Breast epithelium (tissue), 4 donors: ENCODE measurements at regions not wholly inside any gene's neighbourhood (a gene's known extent, or its start where the extent isn't known, plus 50 kb on each side); places are given as distances from the start of the nearest gene placed in this dataset.

ENCODE experiments used
- DNase-seq, 2 donors: peaks; one replicate each; pipeline ENCODE4 v3.0.0-alpha.2; 2019; ENCODE audit warnings: low spot score in 2 of 2
- H3K27ac ChIP-seq, 2 donors: fragments of 200-600 bp; sonication (generic) in 1 of 2; one replicate each; pipeline ENCODE4 v1.5.1; 2016 to 2019; ENCODE audit warnings: mild to moderate bottlenecking in 1 of 2
- H3K27me3 ChIP-seq, 2 donors: fragments of 200-600 bp; sonication (generic) in 1 of 2; one replicate each; pipeline versions ENCODE4 v1.5.1 to v1.6.0; 2017 to 2019; ENCODE audit warnings: control low read depth in 1 of 2, mild to moderate bottlenecking in 1 of 2
- H3K36me3 ChIP-seq: fragments of 200-600 bp; one replicate; pipeline ENCODE4 v1.5.1; 2019
- H3K4me1 ChIP-seq, 2 donors: fragments of 200-600 bp; sonication (generic); one replicate each; pipeline ENCODE4 v1.5.1; 2016 to 2019; ENCODE audit warnings: control low read depth in 1 of 2
- H3K4me3 ChIP-seq, 3 donors: fragments of 200-600 bp; sonication (generic); 1 replicate in 2 of 3; 2 replicates in 1 of 3; pipeline ENCODE4 v1.5.1; 2016 to 2019; ENCODE audit warnings: mild to moderate bottlenecking in 3 of 3, moderate library complexity in 2 of 3
- H3K9me3 ChIP-seq, 2 donors: fragments of 200-600 bp; sonication (generic) in 1 of 2; one replicate each; pipeline ENCODE4 v1.5.1; 2016 to 2019; ENCODE audit warnings: control low read depth in 1 of 2
- POLR2A ChIP-seq: fragments of 450-650 bp; IDR thresholded peaks from one replicate; pipeline ENCODE4 v1.6.1; 2016; ENCODE audit warnings: antibody characterized with exemption, mild to moderate bottlenecking, moderate library complexity
- POLR2AphosphoS5 ChIP-seq, 3 donors: sonication (generic); formaldehyde crosslinking; IDR thresholded peaks; one replicate each; pipeline ENCODE4 v1.6.1; 2017; ENCODE audit warnings: antibody characterized with exemption in 3 of 3
- intact Hi-C: fragments of 100-400 bp; cut with DNase I; formaldehyde crosslinking; loops from one replicate; pipeline ENCODE4 v1.15.1; 2023; ENCODE audit warnings: low total_unique reads
- TF ChIP-seq, protein P1 (sequence below), 3 donors: fragments of 450-650 bp; IDR thresholded peaks; one replicate each; pipeline ENCODE4 v1.5.1; 2016 to 2017; ENCODE audit warnings: antibody characterized with exemption in 3 of 3, mild to moderate bottlenecking in 3 of 3, moderate library complexity in 3 of 3

DNA sequence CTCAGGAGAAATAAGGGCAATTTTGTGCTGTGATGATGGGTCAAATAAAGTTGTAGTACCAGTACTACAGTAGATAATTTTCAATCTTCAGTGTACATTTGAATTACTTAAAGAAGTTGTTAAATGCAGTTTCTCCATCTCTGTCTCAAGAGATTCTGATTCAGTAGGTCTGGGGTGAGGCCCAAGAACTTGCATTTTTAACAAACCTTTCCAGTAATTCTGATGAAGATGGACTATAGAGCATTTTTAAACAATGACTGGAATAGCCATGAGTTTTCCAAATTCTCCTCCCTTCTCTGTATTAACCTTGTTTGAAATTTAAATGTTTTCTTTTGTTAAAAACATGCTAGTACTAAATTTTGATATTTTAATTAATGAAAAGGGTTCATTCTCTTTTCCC, 127.0 kb upstream of the CD96 start:
- Histone ChIP-seq H3K9me3 (no peaks in the 10 kb centered on the region), H3K4me3 (no peak overlapping the region), H3K27me3 (no peaks in the 10 kb centered on the region), H3K36me3 (no peaks in the 10 kb centered on the region), H3K27ac (no peak overlapping the region), H3K4me1 (no peaks in the 10 kb centered on the region)
- intact Hi-C loops: no loop called here
- no peak for DNase-seq
- no peak for TF ChIP-seq POLR2AphosphoS5 (IDR thresholded peaks at IDR 0.05)
- TF ChIP-seq, protein P1, sequence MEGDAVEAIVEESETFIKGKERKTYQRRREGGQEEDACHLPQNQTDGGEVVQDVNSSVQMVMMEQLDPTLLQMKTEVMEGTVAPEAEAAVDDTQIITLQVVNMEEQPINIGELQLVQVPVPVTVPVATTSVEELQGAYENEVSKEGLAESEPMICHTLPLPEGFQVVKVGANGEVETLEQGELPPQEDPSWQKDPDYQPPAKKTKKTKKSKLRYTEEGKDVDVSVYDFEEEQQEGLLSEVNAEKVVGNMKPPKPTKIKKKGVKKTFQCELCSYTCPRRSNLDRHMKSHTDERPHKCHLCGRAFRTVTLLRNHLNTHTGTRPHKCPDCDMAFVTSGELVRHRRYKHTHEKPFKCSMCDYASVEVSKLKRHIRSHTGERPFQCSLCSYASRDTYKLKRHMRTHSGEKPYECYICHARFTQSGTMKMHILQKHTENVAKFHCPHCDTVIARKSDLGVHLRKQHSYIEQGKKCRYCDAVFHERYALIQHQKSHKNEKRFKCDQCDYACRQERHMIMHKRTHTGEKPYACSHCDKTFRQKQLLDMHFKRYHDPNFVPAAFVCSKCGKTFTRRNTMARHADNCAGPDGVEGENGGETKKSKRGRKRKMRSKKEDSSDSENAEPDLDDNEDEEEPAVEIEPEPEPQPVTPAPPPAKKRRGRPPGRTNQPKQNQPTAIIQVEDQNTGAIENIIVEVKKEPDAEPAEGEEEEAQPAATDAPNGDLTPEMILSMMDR (IDR thresholded peaks at IDR 0.05): no peak
- no peak for TF ChIP-seq POLR2A

DNA sequence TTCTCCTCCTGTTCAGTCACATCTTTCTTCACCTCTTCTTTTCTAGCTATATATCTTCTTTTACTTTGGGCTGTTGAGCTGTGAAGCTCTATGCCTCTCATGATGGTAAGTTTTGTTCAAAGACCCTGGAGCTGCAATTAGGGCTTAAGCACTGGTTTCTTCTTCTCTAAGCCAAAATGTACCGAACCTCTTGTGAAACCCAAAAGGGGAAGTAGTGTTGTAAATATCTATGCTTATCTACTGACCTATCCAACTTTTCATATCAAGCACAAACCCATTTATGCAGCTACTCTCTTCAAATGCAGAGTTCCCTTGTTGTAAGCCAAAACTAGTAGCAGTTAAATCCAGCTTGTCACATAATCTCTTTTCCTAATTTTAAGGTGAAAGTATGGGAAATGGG, 123.6 kb upstream of the CD96 start:
- DNase-seq: no peak
- Histone ChIP-seq H3K36me3 (no peaks in the 10 kb centered on the region), H3K27ac (no peak overlapping the region), H3K9me3 (no peaks in the 10 kb centered on the region), H3K4me1 (no peaks in the 10 kb centered on the region), H3K4me3 (no peak overlapping the region), H3K27me3 (no peaks in the 10 kb centered on the region)
- intact Hi-C loops: no loop called here
- TF ChIP-seq POLR2A (no peak), POLR2AphosphoS5 (IDR thresholded peaks at IDR 0.05) (no peak)
- TF ChIP-seq, protein P1 (IDR thresholded peaks at IDR 0.05): no peak

DNA sequence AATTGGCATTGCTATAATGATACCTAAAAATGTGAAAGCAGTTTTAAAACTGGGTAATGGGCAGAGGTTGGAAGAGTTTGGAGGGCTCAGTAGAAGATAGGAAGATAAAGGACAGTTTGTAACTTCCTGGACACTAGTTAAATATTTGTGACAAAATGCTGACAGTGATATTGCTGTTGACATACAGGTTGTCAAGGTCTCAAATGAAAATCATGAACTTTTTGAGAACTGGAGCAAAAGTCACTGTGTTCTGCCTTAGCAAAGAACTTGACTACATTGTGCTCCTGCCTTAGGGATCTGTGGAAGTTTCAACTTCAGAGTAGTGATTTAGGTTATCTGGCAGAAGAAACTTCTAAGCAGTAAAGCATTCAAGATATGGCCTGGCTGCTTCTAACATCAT, 113.7 kb upstream of the CD96 start:
- peaks cover 4 to 37% of the 10 kb centered on the region in 2 donors for H3K9me3 ChIP-seq
- no peak overlapping the region for H3K27ac ChIP-seq
- no peaks in the 10 kb centered on the region for H3K27me3 ChIP-seq
- no peak for DNase-seq
- H3K36me3 ChIP-seq: no peaks in the 10 kb centered on the region
- TF ChIP-seq POLR2A (no peak), POLR2AphosphoS5 (IDR thresholded peaks at IDR 0.05) (no peak)
- TF ChIP-seq, protein P1 (IDR thresholded peaks at IDR 0.05): no peak
- no peaks in the 10 kb centered on the region for H3K4me1 ChIP-seq
- intact Hi-C loops: no loop called here
- H3K4me3 ChIP-seq: no peak overlapping the region

DNA sequence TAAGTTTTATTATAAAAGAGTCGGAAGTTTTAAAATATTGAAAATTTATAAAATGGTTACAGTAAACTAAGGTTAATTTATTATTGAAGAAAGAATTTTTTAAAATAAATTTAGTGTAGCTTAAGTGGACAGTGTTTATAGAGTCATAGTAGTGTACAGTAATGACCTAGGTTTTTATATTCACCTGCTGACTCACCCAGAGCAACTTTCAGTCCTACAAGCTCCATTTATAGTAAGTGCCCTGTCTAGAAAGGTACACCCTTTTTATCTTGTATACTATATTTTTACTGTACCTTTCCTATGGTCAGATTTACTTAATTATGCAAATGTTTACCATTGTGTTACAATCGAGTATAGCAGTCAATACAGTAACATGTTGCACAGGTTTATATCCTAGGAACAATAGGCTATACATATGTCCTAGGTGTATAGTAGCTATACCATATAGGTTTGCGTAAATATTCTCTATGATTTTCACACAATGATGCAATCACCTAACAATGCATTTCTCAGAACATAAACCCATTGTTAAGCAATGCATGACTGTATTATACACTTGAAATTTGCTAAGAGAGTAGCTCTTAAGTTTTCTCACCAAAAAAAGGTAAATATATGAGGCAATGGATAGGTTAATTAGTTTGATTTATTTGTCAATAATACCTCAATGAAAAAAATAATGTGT, 106.9 kb upstream of the CD96 start:
- Histone ChIP-seq H3K4me1 (no peaks in the 10 kb centered on the region), H3K27me3 (no peaks in the 10 kb centered on the region), H3K36me3 (no peaks in the 10 kb centered on the region), H3K4me3 (no peak overlapping the region), H3K9me3 (peaks cover 4 to 17% of the 10 kb centered on the region in 2 donors), H3K27ac (no peak overlapping the region)
- no peak for TF ChIP-seq POLR2A
- TF ChIP-seq, protein P1 (IDR thresholded peaks at IDR 0.05): no peak
- TF ChIP-seq POLR2AphosphoS5 (IDR thresholded peaks at IDR 0.05): no peak
- DNase-seq: no peak
- intact Hi-C loops: no loop called here

DNA sequence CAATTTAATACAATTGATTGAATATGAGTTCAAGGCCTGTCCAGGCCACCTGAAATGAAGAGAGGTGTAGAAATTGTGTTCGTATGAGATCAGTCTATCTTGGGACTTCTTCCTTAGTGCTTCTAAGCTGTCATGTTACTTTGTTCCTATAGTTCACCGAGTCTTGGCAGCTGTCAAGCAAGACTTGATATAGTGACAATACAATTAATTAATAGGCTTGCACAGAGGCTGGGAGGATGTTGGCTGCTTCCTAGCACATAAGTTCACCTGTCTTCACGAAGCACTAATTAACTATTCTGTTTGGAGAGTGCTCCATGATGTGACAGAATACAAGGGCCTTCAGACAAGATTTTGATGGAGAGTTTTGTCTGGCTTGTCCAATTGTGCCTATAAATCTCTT, 103.7 kb upstream of the CD96 start:
- H3K4me1 ChIP-seq: no peaks in the 10 kb centered on the region
- H3K9me3 ChIP-seq: peaks cover 0 to 8% of the 10 kb centered on the region in 2 donors
- no peak overlapping the region for H3K27ac ChIP-seq
- H3K27me3 ChIP-seq: no peaks in the 10 kb centered on the region
- no peaks in the 10 kb centered on the region for H3K36me3 ChIP-seq
- no peak overlapping the region for H3K4me3 ChIP-seq
- DNase-seq: no peak
- TF ChIP-seq POLR2AphosphoS5 (IDR thresholded peaks at IDR 0.05) (no peak), POLR2A (no peak)
- TF ChIP-seq, protein P1 (IDR thresholded peaks at IDR 0.05): no peak
- intact Hi-C loops: no loop called here
